ENCODE measurements at regions not wholly inside any gene's neighbourhood (a gene's known extent, or its start where the extent isn't known, plus 50 kb on each side); places are given as distances from the start of the nearest gene placed in this dataset.

DNA sequence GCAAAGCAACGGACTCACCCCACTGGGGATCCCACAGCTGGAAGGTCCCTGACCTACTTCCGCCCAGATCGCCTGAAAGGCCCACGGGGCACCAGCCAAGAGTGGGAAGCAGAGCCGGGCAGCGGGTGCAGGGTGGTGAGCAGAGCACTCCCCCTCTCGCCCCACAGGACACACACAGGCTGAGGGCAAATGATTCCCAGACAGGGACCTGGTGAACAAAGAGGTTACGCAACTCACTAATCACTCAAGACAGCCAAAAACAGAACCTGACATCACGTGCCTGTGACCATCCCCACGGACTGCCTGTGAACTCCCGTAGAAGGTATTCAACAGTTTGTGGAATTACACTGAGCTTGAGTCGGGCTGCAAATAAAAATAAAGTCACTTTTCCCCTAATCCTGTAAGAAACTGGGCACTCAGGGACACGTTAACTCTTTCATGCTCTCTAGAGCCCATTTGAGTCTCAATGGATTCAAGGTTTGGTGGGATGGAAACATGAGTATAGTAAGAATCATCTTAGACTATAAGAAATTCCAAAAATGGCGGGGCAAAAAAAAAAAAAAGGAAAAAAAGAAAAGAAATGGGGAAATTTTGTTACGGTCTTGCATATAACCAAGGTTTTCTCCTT lies 396.1 kb downstream of the SOX9 start:
- TF ChIP-seq EZH2 (IDR thresholded peaks at IDR 0.05) (no peak), POLR2AphosphoS5 (IDR thresholded peaks at IDR 0.05; ENCODE audit: borderline replicate concordance, low read depth, low read length) (no peak)

Data from SK-N-MC (cell line).